H1 (cell line): ENCODE measurements at regions not wholly inside any gene's neighbourhood (a gene's known extent, or its start where the extent isn't known, plus 50 kb on each side); places are given as distances from the start of the nearest gene placed in this dataset.

Experiments used
- ATF3 ChIP-seq: IDR thresholded peaks from 2 replicates; pipeline ENCODE4 v1.6.1; 2011; ENCODE audit warnings: low read depth, mild to moderate bottlenecking, low read length; ENCODE audit not compliant: insufficient read depth
- BACH1 ChIP-seq: IDR thresholded peaks from 2 replicates; pipeline ENCODE4 v1.6.1; 2012; ENCODE audit warnings: low read length, improper control_type of control experiment
- BRCA1 ChIP-seq: IDR thresholded peaks from 2 replicates; pipeline ENCODE4 v1.6.1; 2012; ENCODE audit warnings: low read depth, low read length, improper control_type of control experiment
- CBX8 ChIP-seq: fragments of 300-800, 300-1000 bp; sonication (generic); IDR thresholded peaks from 2 replicates; pipeline ENCODE4 v1.7.1; 2016; ENCODE audit warnings: low read depth, low read length, borderline replicate concordance
- EZH2 ChIP-seq: fragments of 200-600 bp; sonication (generic); IDR thresholded peaks from 2 replicates; pipeline ENCODE4 v1.7.1; 2012; ENCODE audit warnings: low read depth, mild to moderate bottlenecking, moderate library complexity, low read length, inconsistent platforms; ENCODE audit not compliant: severe bottlenecking
- KDM1A ChIP-seq: fragments of 200-600, 300-600 bp; sonication (generic); IDR thresholded peaks from 2 replicates; pipeline ENCODE4 v1.7.1; 2016; ENCODE audit warnings: mild to moderate bottlenecking, low read length, borderline replicate concordance
- KDM4A ChIP-seq: IDR thresholded peaks from one replicate; pipeline ENCODE4 v1.7.1; 2012; ENCODE audit warnings: low read depth, mild to moderate bottlenecking, moderate library complexity, low read length, inconsistent platforms; ENCODE audit not compliant: severe bottlenecking
- POLR2AphosphoS5 ChIP-seq: IDR thresholded peaks from 2 replicates; pipeline ENCODE4 v1.6.1; 2011; ENCODE audit warnings: low read depth, low read length
- RAD21 ChIP-seq, 2 experiments: IDR thresholded peaks in 1 of 2; conservative IDR thresholded peaks in 1 of 2; 2 replicates each; pipeline ENCODE4 v1.6.1; 2011; ENCODE audit warnings: low read depth in 2 of 2, low read length in 2 of 2, improper control_type of control experiment in 1 of 2, inconsistent platforms in 1 of 2, mild to moderate bottlenecking in 1 of 2, moderate library complexity in 1 of 2
- RFX5 ChIP-seq: IDR thresholded peaks from 2 replicates; pipeline ENCODE4 v1.6.1; 2011; ENCODE audit warnings: low read depth, low read length, improper control_type of control experiment, borderline replicate concordance
- RNF2 ChIP-seq: fragments of 200-900, 300-1000 bp; sonication (generic); IDR thresholded peaks from 2 replicates; pipeline ENCODE4 v1.7.1; 2016; ENCODE audit warnings: borderline replicate concordance, low read depth, mild to moderate bottlenecking, antibody characterized with exemption, low read length; ENCODE audit not compliant: poor library complexity, severe bottlenecking; ENCODE audit errors: missing control alignments
- RXRA ChIP-seq: IDR thresholded peaks from 2 replicates; pipeline ENCODE4 v1.6.1; 2011; ENCODE audit warnings: low read depth, mild to moderate bottlenecking, low read length, moderate library complexity; ENCODE audit not compliant: insufficient read depth
- SIN3A ChIP-seq, 2 experiments: IDR thresholded peaks in 1 of 2; conservative IDR thresholded peaks in 1 of 2; 2 replicates each; pipeline ENCODE4 v1.6.1; 2011 to 2012; ENCODE audit warnings: low read length in 2 of 2, improper control_type of control experiment in 1 of 2, low read depth in 1 of 2, mild to moderate bottlenecking in 1 of 2
- SP1 ChIP-seq: IDR thresholded peaks from 2 replicates; pipeline ENCODE4 v1.6.1; 2011; ENCODE audit warnings: low read depth, low read length
- SRF ChIP-seq: IDR thresholded peaks from 2 replicates; pipeline ENCODE4 v1.6.1; 2011; ENCODE audit warnings: mild to moderate bottlenecking, low read depth, low read length, moderate library complexity
- TAF7 ChIP-seq: optimal IDR thresholded peaks from 2 replicates; pipeline ENCODE3; 2011; ENCODE audit warnings: low read depth, mild to moderate bottlenecking, inconsistent platforms, low read length, moderate library complexity, borderline replicate concordance
- TBP ChIP-seq: IDR thresholded peaks from 2 replicates; pipeline ENCODE4 v1.6.1; 2011; ENCODE audit warnings: low read depth, low read length, improper control_type of control experiment
- TCF12 ChIP-seq: IDR thresholded peaks from 2 replicates; pipeline ENCODE4 v1.6.1; 2011; ENCODE audit warnings: low read depth, mild to moderate bottlenecking, low read length

- TF ChIP-seq TAF7 = no peak
- TF ChIP-seq TBP = no peak
- no peak for TF ChIP-seq RNF2
- no peak for TF ChIP-seq BACH1
- no peak for TF ChIP-seq SRF
- no peak for TF ChIP-seq POLR2AphosphoS5
- TF ChIP-seq SP1 = no peak
- no peak for TF ChIP-seq CBX8
- TF ChIP-seq BRCA1 = no peak
- no peak for TF ChIP-seq KDM1A
- no peak for TF ChIP-seq ATF3
- no peak for TF ChIP-seq RFX5
- TF ChIP-seq EZH2 = no peak
- TF ChIP-seq KDM4A = no peak
- TF ChIP-seq RAD21 (IDR thresholded peaks at IDR 0.05 in 1 of 2, conservative IDR thresholded peaks at IDR 0.05 in 1 of 2; ENCODE audit: low read depth in 2 of 2, low read length in 2 of 2) = no peak
- no peak for TF ChIP-seq SIN3A (conservative IDR thresholded peaks at IDR 0.05 in 1 of 2, IDR thresholded peaks at IDR 0.05 in 1 of 2; ENCODE audit: low read depth in 1 of 2, low read length in 2 of 2)
- TF ChIP-seq TCF12 = no peak
- no peak for TF ChIP-seq RXRA
These were observed 229.8 kb downstream of the DRD1 start (continued) for GRCh38 chr5:175214152-175214551.
